Right hindlimb (tissue), 1 donor: ENCODE measurements at regions not wholly inside any gene's neighbourhood (a gene's known extent, or its start where the extent isn't known, plus 50 kb on each side); places are given as distances from the start of the nearest gene placed in this dataset.

ENCODE experiments used
- DNase-seq: peaks from one replicate; pipeline ENCODE4 v3.0.0-alpha.2; 2018

GRCh38 chr6:112806163-112806865, 459.2 kb downstream of the RFPL4B start:
- DNase-seq, result no peak

GRCh38 chr6:112821476-112821875, 474.3 kb downstream of the RFPL4B start:
- DNase-seq, result no peak

- no peak for DNase-seq
Measured at GRCh38 chr6:112822769-112823168, 475.6 kb downstream of the RFPL4B start.

GRCh38 chr6:112827793-112828192, 480.7 kb downstream of the RFPL4B start:
- DNase-seq, result peak; percentile 28

- no peak for DNase-seq
Measured at GRCh38 chr6:112831022-112831421, 483.9 kb downstream of the RFPL4B start.

GRCh38 chr6:112833581-112834131, 486.5 kb downstream of the RFPL4B start:
- DNase-seq, result peak; percentile 62

GRCh38 chr6:112835078-112835477, 487.9 kb downstream of the RFPL4B start:
- DNase-seq, result peak; percentile 37

- DNase-seq, result no peak
Measured at GRCh38 chr6:112839525-112839961, 492.4 kb downstream of the RFPL4B start.

- no peak for DNase-seq
Measured at GRCh38 chr6:112841553-112842329, 494.6 kb downstream of the RFPL4B start.

GRCh38 chr6:112842330-112842685, 495.2 kb downstream of the RFPL4B start:
- DNase-seq, result no peak

GRCh38 chr6:112846681-112847080, 499.6 kb downstream of the RFPL4B start:
- DNase-seq, result peak; percentile 44

GRCh38 chr6:112851146-112851545, 504.0 kb downstream of the RFPL4B start:
- no peak for DNase-seq

GRCh38 chr6:112853162-112853561, 506.0 kb downstream of the RFPL4B start:
- DNase-seq, result no peak

GRCh38 chr6:112863753-112864152, 516.6 kb downstream of the RFPL4B start:
- no peak for DNase-seq

GRCh38 chr6:112865131-112865530, 518.0 kb downstream of the RFPL4B start:
- no peak for DNase-seq

GRCh38 chr6:112874881-112875280, 527.8 kb downstream of the RFPL4B start:
- no peak for DNase-seq

- DNase-seq, result no peak
Measured at GRCh38 chr6:112877134-112878100, 530.3 kb downstream of the RFPL4B start.

GRCh38 chr6:112879920-112880413, 532.8 kb downstream of the RFPL4B start:
- no peak for DNase-seq

- DNase-seq, result no peak
Measured at GRCh38 chr6:112881027-112881426, 533.9 kb downstream of the RFPL4B start.

GRCh38 chr6:112881828-112882780, 535.0 kb downstream of the RFPL4B start:
- DNase-seq, result no peak

GRCh38 chr6:112883095-112883494, 536.0 kb downstream of the RFPL4B start:
- no peak for DNase-seq
